ENCODE measurements at regions not wholly inside any gene's neighbourhood (a gene's known extent, or its start where the extent isn't known, plus 50 kb on each side); places are given as distances from the start of the nearest gene placed in this dataset.
"Not testable (repeated sequence)": the region's sequence is repeated elsewhere in the genome, so short reads cannot be mapped to it uniquely, and the experiment has no call there.

DNA sequence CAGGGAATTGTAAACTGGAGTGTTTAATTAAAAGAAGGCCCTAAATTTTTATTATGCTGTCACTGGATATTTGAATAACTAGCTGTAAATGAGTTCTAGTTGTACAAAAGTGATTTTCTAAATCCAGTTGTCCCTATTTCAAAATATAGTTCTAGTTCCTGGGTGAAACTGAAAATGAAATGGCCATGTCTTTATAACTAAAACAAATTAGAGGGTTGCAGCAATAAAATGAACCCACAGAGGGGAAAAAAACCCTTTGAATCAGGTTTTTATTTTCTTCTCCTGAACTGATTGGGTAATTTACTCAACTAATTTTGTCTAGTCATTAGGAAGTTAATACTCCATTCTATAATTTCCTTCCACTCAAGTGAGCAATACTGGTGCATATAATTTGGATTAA, 55.6 kb upstream of the MAP4K3 start:
- H3K4me1 ChIP-seq (replicated peaks), result no peaks in the 10 kb centered on the region
- no peak for TF ChIP-seq POLR2A (IDR thresholded peaks at IDR 0.05)
- no peak for TF ChIP-seq POLR2AphosphoS5 (IDR thresholded peaks at IDR 0.05)
- TF ChIP-seq CTCF (IDR thresholded peaks at IDR 0.05), result no peak

DNA sequence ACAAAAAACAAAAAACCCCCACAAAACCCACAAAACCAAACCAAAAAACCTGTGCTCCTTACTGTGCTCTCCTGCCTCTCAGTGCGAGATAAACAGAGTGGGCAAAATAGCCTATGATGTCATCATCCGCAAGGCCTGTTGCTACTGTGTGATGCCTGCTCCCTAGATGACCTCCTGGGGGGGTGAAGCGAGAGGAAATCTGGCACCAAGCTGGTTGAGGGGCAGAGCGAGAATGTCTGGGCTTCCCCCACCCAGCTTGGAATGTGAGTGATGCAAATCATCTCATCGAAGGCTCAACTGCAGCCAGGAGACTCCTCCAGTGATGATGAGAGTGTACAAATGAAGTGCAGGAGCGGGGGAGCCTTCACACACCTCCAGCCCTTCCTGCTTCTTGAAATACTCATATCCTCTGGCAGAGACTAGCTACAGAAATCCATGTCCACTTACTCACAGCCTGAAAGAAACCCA, 57.7 kb upstream of the MAP4K3 start:
- WGBS, result 58% methylated on average over 6 of the region's 6 CpGs
- Histone ChIP-seq H3K27ac (no peak overlapping the region), H3K4me3 (no peak overlapping the region)

More for the DNA sequence above, 55.6 kb upstream of the MAP4K3 start:
- DNase-seq (ENCODE audit: low spot score), result no peak
- H3K27me3 ChIP-seq (replicated peaks; ENCODE audit: insufficient read depth), result no peaks in the 10 kb centered on the region
- H3K4me3 ChIP-seq, result no peak overlapping the region
- no peaks in the 10 kb centered on the region for H3K36me3 ChIP-seq
- intact Hi-C loops (cut with DNase I), result no loop called here
- H3K27ac ChIP-seq, result no peak overlapping the region
- H3K9me3 ChIP-seq, result no peaks in the 10 kb centered on the region

GRCh38 chr2:39497082-39497801, 60.2 kb upstream of the MAP4K3 start:
- DNase-seq (ENCODE audit: low spot score), result no peak
- H3K27me3 ChIP-seq (replicated peaks; ENCODE audit: insufficient read depth), result no peaks in the 10 kb centered on the region
- H3K36me3 ChIP-seq, result no peaks in the 10 kb centered on the region
- WGBS, result 53% methylated on average over 3 of the region's 3 CpGs
- intact Hi-C loops (cut with DNase I), result no loop called here
- no peak for TF ChIP-seq POLR2A (IDR thresholded peaks at IDR 0.05)
- no peak for TF ChIP-seq CTCF (IDR thresholded peaks at IDR 0.05)
- no peak for TF ChIP-seq POLR2AphosphoS5 (IDR thresholded peaks at IDR 0.05)
- no peaks in the 10 kb centered on the region for H3K9me3 ChIP-seq
- H3K4me3 ChIP-seq, result no peak overlapping the region
- no peaks in the 10 kb centered on the region for H3K4me1 ChIP-seq (replicated peaks)
- no peak overlapping the region for H3K27ac ChIP-seq

More for the DNA sequence above, 57.7 kb upstream of the MAP4K3 start:
- no peaks in the 10 kb centered on the region for H3K9me3 ChIP-seq
- no peak for DNase-seq (ENCODE audit: low spot score)
- H3K4me1 ChIP-seq (replicated peaks), result no peaks in the 10 kb centered on the region
- no peak for TF ChIP-seq CTCF (IDR thresholded peaks at IDR 0.05)
- no peak for TF ChIP-seq POLR2AphosphoS5 (IDR thresholded peaks at IDR 0.05)
- no peak for TF ChIP-seq POLR2A (IDR thresholded peaks at IDR 0.05)
- no peaks in the 10 kb centered on the region for H3K36me3 ChIP-seq
- intact Hi-C loops (cut with DNase I), result no loop called here
- no peaks in the 10 kb centered on the region for H3K27me3 ChIP-seq (replicated peaks; ENCODE audit: insufficient read depth)

DNA sequence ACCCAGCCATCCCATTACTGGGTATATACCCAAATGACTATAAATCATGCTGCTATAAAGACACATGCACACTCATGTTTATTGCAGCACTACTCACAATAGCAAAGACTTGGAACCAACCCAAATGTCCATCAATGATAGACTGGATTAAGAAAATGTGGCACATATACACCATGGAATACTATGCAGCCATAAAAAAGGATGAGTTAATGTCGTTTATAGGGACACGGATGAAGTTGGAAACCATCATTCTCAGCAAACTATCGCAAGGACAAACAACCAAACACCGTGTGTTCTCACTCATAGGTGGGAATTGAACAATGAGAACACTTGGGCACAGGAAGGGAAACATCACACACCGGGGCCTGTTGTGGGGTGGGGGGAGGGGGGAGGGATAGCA, 61.1 kb upstream of the MAP4K3 start:
- H3K27me3 ChIP-seq (replicated peaks; ENCODE audit: insufficient read depth); H3K27ac ChIP-seq; DNase-seq (ENCODE audit: low spot score); intact Hi-C loops (cut with DNase I); H3K4me3 ChIP-seq; H3K4me1 ChIP-seq (replicated peaks); H3K36me3 ChIP-seq; H3K9me3 ChIP-seq: not testable (repeated sequence)
- WGBS, result 97% methylated on average over 5 of the region's 5 CpGs

DNA sequence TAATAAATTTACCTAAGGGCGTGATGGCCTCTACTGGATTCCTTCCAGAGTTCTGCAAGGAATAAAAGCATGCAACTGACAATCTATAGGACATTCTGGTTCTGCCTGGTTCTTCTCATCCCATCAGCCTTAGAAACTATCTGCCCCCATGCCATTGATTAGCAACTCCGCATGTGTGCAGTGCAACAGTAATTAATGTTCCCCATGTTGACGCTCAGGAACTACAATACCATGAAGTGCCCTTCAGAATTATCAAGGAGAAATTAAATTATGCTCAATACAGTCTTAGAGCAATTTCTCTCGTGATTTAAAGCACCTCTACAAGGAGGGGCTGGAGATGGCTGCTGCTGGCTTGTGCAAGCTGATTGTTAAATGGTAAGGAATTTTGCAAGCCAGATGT, 61.7 kb upstream of the MAP4K3 start:
- TF ChIP-seq POLR2AphosphoS5 (IDR thresholded peaks at IDR 0.05) (no peak), CTCF (IDR thresholded peaks at IDR 0.05) (no peak), POLR2A (IDR thresholded peaks at IDR 0.05) (no peak)
- intact Hi-C loops (cut with DNase I), result no loop called here
- H3K36me3 ChIP-seq, result no peaks in the 10 kb centered on the region
- DNase-seq (ENCODE audit: low spot score), result no peak
- H3K4me3 ChIP-seq, result no peak overlapping the region
- no peaks in the 10 kb centered on the region for H3K27me3 ChIP-seq (replicated peaks; ENCODE audit: insufficient read depth)
- H3K27ac ChIP-seq, result no peak overlapping the region
- no peaks in the 10 kb centered on the region for H3K9me3 ChIP-seq
- 94% methylated on average over 4 of the region's 4 CpGs for WGBS
- no peaks in the 10 kb centered on the region for H3K4me1 ChIP-seq (replicated peaks)

All from prostate gland (tissue), 2 donors.